Thymus (tissue), 11 donors: ENCODE measurements at regions not wholly inside any gene's neighbourhood (a gene's known extent, or its start where the extent isn't known, plus 50 kb on each side); places are given as distances from the start of the nearest gene placed in this dataset.

Experiments used
- DNase-seq, 9 donors: peaks; one replicate each; pipeline ENCODE4 v3.0.0-alpha.2; 2013; ENCODE audit warnings: low spot score in 9 of 9, low read depth in 6 of 9, missing footprints in 1 of 9
- H3K27ac ChIP-seq, 2 donors: one replicate each; pipeline ENCODE4 v1.5.1; 2013; ENCODE audit warnings: control low read depth in 1 of 2, low read depth in 1 of 2, low read length in 1 of 2, mild to moderate bottlenecking in 1 of 2, moderate library complexity in 1 of 2
- H3K27me3 ChIP-seq, 2 donors: one replicate each; pipeline ENCODE4 v1.5.1; 2013; ENCODE audit warnings: low read length in 1 of 2; ENCODE audit not compliant: control insufficient read depth in 2 of 2, insufficient read depth in 1 of 2
- H3K36me3 ChIP-seq, 2 donors: one replicate each; pipeline ENCODE4 v1.5.1; 2013; ENCODE audit warnings: low read length in 1 of 2, mild to moderate bottlenecking in 1 of 2, moderate library complexity in 1 of 2; ENCODE audit not compliant: control insufficient read depth in 2 of 2, insufficient read depth in 2 of 2
- H3K4me1 ChIP-seq, 2 donors: one replicate each; pipeline ENCODE4 v1.5.1; 2013; ENCODE audit warnings: low read length in 2 of 2; ENCODE audit not compliant: control insufficient read depth in 2 of 2, insufficient read depth in 2 of 2
- H3K4me3 ChIP-seq, 2 donors: one replicate each; pipeline ENCODE4 v1.5.1; 2013; ENCODE audit warnings: low read length in 2 of 2, control low read depth in 1 of 2, mild to moderate bottlenecking in 1 of 2
- H3K9me3 ChIP-seq, 2 donors: one replicate each; pipeline ENCODE4 v1.5.1; 2013; ENCODE audit warnings: low read length in 1 of 2, mild to moderate bottlenecking in 1 of 2; ENCODE audit not compliant: control insufficient read depth in 2 of 2, insufficient read depth in 1 of 2
- WGBS: extraction: QIAGEN DNeasy Blood & Tissue Kit; methylation state at CpG from one replicate; pipeline ENCODE4 v1.1.7; 2013; 5-methylcytosine and 5-hydroxymethylcytosine counted together
- donor health status: healthy.

DNA sequence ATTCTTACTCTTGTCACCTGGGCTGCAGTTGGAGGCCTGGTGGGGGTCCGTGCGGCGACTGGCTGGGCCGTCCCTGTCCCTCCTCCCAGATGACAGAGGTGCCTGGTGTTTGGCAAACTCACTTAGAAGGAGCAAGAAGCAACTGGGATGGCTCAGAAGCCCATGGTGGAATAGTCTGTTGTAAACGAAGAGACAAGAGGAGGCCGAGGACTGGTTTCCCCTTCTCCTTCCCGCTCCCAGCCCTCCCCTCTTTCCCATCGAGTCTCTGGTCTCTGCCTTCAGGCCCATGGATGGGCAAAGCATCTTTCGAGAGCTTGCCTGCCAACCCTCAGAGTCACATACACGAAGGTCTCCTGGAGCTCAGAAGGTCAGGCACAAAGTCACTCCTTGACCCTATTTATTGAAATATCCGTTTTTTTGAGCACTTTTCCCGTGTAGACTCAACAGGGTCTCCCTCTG lies 364.4 kb downstream of the SEC14L1 start:
- Histone ChIP-seq H3K9me3 (peaks cover 0 to 4% of the 10 kb centered on the region in 2 donors), H3K27me3 (no peaks in the 10 kb centered on the region), H3K4me1 (no peaks in the 10 kb centered on the region), H3K27ac (no peak overlapping the region), H3K4me3 (no peak overlapping the region), H3K36me3 (peaks cover 11 to 24% of the 10 kb centered on the region in 2 donors)
- 97% methylated on average over 12 of the region's 12 CpGs for WGBS
- no peak for DNase-seq

DNA sequence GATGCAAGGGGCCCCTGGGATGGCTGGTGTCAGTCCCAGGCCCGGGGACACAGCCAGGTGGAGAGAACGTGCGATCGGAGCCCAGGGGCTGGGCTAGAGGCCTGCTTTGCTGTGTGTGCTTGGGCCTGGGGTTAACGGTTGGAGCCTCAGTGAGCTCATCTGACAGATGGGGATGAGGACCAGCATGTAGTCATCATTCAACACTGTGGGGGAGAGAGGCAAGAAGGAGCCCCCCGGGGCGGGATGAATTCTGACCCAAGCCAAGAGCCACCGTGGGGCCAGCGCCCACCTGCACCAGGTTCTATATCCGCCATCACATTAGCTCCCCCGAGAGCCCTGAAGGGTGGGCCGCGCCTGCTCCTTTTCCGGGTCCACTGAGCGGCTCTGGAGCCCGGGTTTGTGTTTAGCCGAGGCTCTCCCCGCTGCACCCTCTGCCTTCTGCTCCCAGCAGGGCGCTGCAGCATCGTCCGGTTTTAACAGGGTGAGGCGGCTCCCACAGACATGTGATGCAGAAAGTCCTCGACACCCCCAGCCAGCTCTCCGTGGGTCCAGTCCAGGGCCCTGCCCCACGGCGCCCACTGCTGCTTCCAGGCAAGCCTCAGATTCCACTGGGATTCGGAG lies 365.7 kb downstream of the SEC14L1 start:
- Histone ChIP-seq H3K4me1 (no peaks in the 10 kb centered on the region), H3K27me3 (no peaks in the 10 kb centered on the region), H3K36me3 (peaks cover 7 to 13% of the 10 kb centered on the region in 2 donors), H3K27ac (no peak overlapping the region), H3K4me3 (no peak overlapping the region), H3K9me3 (peaks cover 0 to 12% of the 10 kb centered on the region in 2 donors)
- 94% methylated on average over 27 of the region's 27 CpGs for WGBS
- no peak for DNase-seq

GRCh38 chr17:77507111-77507885 lies 366.5 kb downstream of the SEC14L1 start:
- no peak overlapping the region for H3K4me3 ChIP-seq
- H3K9me3 ChIP-seq, result peaks cover 0 to 15% of the 10 kb centered on the region in 2 donors
- H3K27ac ChIP-seq, result no peak overlapping the region
- DNase-seq, result no peak
- WGBS, result 80% methylated on average over 19 of the region's 19 CpGs
- H3K4me1 ChIP-seq, result no peaks in the 10 kb centered on the region
- H3K27me3 ChIP-seq, result no peaks in the 10 kb centered on the region
- peaks cover 4 to 5% of the 10 kb centered on the region in 2 donors for H3K36me3 ChIP-seq

- Histone ChIP-seq H3K36me3 (no peaks in the 10 kb centered on the region), H3K4me1 (no peaks in the 10 kb centered on the region), H3K27ac (no peak overlapping the region), H3K4me3 (no peak overlapping the region), H3K27me3 (no peaks in the 10 kb centered on the region), H3K9me3 (peaks cover 0 to 16% of the 10 kb centered on the region in 2 donors)
- 62% methylated on average over 6 of the region's 6 CpGs for WGBS
- DNase-seq, result no peak
Measured at GRCh38 chr17:77508047-77508715, 367.4 kb downstream of the SEC14L1 start.

GRCh38 chr17:77509089-77509488 lies 368.3 kb downstream of the SEC14L1 start:
- Histone ChIP-seq H3K27ac (no peak overlapping the region), H3K27me3 (no peaks in the 10 kb centered on the region), H3K4me1 (no peaks in the 10 kb centered on the region), H3K4me3 (no peak overlapping the region), H3K36me3 (no peaks in the 10 kb centered on the region), H3K9me3 (peaks cover 0 to 16% of the 10 kb centered on the region in 2 donors)
- 98% methylated on average over 2 of the region's 2 CpGs for WGBS
- DNase-seq, result no peak

DNA sequence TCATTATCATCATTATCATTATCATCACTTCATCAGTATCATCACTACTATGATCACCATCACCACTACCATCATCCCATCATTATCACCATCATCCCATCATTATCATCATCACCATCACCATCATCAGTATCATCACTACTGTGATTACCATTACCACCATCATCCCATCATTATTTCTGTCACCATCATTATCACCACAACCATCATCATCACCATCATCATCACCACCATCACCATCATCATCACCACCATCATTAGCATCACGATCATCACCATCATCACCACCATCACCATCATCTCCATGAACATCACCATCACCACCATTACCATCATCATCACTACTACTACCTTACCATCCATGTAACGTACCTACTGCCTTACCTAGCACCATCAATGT lies 368.8 kb downstream of the SEC14L1 start:
- Histone ChIP-seq H3K4me3 (no peak overlapping the region), H3K27ac (no peak overlapping the region), H3K27me3 (no peaks in the 10 kb centered on the region), H3K36me3 (no peaks in the 10 kb centered on the region), H3K9me3 (peaks cover 0 to 16% of the 10 kb centered on the region in 2 donors), H3K4me1 (no peaks in the 10 kb centered on the region)
- DNase-seq, result no peak
- WGBS, result 98% methylated on average over 2 of the region's 2 CpGs

DNA sequence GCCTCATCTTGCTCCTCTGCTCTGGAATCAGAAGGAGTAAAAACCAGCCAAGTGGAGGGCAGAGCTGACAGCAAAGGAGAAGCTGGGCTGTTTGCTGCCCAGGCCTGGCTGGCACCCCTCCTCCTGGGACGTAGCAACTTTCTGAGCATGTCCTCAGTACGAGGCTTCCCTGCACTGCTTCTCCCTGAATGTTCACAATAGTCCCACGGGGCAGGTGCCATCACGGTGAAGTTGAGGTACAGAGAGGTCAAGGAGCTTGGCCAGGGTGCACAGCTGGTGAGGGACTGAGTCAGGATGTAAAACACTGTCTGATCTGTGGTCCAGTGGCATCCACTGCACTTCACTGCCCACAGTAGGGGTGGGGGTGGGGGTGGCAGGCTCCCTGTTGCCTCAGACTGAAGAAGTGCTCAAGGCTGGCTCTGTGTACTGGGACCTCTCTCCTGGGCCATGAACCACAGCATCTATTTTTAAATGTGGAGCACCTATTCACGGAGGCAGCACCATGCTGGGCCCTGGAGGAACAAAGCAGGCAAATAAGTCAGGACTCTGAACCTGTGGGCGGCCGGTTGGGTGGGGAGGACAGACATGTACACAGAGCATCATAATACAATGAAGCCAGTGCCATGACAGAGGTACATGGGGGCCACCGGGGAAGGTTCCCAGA lies 369.5 kb downstream of the SEC14L1 start:
- 79% methylated on average over 8 of the region's 8 CpGs for WGBS
- Histone ChIP-seq H3K36me3 (no peaks in the 10 kb centered on the region), H3K27ac (no peak overlapping the region), H3K27me3 (no peaks in the 10 kb centered on the region), H3K9me3 (peaks cover 0 to 16% of the 10 kb centered on the region in 2 donors), H3K4me1 (no peaks in the 10 kb centered on the region), H3K4me3 (no peak overlapping the region)
- no peak for DNase-seq

DNA sequence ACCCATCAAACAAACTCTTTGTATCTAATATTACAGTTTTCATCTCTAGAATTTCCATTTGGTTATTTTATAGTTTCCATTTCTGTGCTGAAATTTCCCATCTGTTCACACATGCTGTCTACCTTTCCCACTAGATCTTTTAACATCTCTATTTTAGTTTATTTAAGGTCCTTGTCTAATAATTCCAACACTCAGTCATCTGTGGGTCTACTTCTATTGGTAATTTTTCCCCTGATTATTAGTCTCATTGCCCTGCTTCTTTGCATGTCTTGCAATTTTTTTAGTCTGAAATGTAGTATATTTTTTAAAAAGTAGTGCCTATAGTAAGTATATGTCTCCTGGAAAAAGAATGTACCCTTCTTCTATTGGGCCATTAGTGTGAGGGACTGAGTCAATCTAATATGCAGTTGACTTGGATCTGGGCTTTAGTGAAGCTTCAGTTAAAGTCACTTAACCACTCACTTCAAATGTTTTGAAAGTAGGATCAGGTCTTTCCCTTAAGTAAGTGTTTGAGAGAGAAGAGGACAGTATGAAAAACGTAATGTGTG lies 370.8 kb downstream of the SEC14L1 start:
- Histone ChIP-seq H3K27me3 (no peaks in the 10 kb centered on the region), H3K4me1 (no peaks in the 10 kb centered on the region), H3K27ac (no peak overlapping the region), H3K36me3 (no peaks in the 10 kb centered on the region), H3K4me3 (no peak overlapping the region), H3K9me3 (peaks cover 0 to 16% of the 10 kb centered on the region in 2 donors)
- DNase-seq, result no peak
- 92% methylated on average over 1 of the region's 1 CpG for WGBS
